Stimulated activated CD8-positive, alpha-beta memory T cell treated with anti-CD3 and anti-CD28 coated beads, Interleukin-12 subunit alpha, Interleukin-12 subunit beta, amount 100 ng/mL, for 24 hours (primary cell): ENCODE measurements at regions not wholly inside any gene's neighbourhood (a gene's known extent, or its start where the extent isn't known, plus 50 kb on each side); places are given as distances from the start of the nearest gene placed in this dataset.

Source experiments
- DNase-seq: peaks from one replicate; pipeline ENCODE4 v3.0.0-alpha.2; 2020; ENCODE audit errors: extremely low read depth

GRCh38 chr13:22060187-22060586, 389.3 kb downstream of the FGF9 start:
- no peak for DNase-seq

- DNase-seq: peak; percentile 31
Observed at GRCh38 chr13:22061371-22061805, 390.5 kb downstream of the FGF9 start.

GRCh38 chr13:22061806-22062391, 391.0 kb downstream of the FGF9 start:
- no peak for DNase-seq

GRCh38 chr13:22062478-22063205, 391.8 kb downstream of the FGF9 start:
- DNase-seq: no peak

- DNase-seq: no peak
Observed at GRCh38 chr13:22063416-22064124, 392.7 kb downstream of the FGF9 start.

DNA sequence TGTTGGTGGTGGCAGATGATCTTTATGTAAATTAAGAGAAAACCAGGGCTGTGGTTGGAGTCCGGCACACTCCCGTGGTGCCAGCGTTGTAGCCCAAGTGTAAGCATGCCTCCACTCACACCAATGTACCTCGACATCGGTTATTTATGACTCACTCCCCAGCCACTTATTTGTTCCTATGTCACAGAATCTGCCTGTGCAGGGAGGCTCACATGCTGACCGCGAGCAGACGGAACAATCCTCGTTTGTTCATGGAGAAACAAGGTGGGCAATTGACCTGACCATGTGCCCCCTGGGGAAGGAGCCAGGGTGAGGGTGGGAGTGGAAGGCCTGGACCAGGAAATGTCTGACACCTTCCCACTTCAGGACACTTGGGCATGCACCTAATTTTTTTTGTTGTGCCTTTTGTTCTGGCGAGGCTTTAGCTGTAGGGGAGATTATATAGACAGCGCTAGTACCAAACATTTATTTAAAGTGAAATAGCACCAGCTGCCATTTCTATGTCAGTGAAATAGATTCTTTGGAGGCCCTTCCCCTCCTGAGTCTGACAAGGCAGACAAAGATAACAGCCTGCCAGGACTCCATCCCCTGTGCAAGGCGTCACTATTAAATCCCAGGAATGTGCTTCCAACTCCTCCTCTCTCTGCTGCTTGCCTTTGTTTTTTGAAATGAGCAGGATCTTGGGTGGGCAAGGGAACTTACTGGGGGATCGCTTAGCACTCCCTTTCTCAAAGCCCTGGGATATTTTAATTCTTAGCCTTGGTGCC, 394.2 kb downstream of the FGF9 start:
- DNase-seq: no peak

DNA sequence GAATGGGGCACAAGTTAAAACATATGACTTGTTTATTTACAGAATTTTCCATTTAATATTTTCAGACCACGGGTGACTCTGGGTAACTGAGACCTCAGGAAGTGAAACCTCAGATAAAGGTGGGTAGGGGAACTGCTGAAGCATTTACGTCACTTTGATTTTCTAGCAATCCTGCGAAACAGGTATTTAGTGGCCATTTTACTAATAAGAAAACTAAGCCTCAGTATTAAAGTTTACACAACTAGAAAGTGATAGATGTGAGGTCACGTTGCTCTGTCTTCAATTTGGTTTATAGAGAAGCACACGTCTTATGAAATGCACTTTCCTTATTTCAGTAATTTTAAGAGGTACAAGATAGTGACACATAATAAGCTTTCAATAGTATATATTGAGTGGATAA, 402.8 kb downstream of the FGF9 start:
- DNase-seq: no peak

DNA sequence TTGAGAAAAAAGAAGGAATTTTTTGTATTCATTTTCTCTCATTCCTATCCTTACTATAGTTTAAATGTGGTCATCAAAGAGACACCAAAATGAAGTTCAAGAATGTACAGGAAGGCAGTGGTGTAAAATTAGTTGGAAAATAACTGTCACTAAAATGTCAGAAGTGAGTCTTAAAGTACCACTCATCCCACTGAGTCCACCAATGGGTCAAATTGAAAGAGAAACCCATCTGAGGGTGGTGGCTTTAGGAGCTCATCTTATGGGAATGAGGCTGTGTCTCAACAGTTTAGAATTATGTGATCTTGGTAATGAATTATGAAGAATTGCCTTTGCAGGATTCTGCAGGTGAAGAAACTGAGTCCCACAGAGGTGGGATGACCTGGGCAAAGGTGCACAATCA, 403.5 kb downstream of the FGF9 start:
- DNase-seq: no peak

- DNase-seq: no peak
Observed at GRCh38 chr13:22076658-22077057, 405.8 kb downstream of the FGF9 start.

GRCh38 chr13:22077205-22077683, 406.4 kb downstream of the FGF9 start:
- no peak for DNase-seq

DNA sequence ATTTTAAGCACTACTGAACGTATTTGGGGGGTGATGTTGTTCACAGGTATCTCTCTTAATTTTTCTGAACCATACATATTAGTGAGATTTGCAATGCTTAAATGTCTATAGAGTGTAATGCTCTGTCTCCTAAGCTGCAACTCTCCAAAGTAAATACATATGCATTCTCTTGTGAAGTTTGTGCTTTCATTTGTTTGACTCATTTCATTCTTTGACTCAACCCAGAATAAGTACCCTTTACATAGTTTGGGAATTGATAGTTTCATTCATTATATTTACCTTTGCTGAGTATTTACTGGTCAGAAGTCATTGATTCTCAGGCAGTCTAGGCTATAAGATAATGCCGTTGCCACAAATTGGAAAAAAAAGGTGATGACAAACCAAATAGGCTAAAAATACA, 406.9 kb downstream of the FGF9 start:
- no peak for DNase-seq

- no peak for DNase-seq
Observed at GRCh38 chr13:22079961-22080360, 409.1 kb downstream of the FGF9 start.

- DNase-seq: no peak
Observed at GRCh38 chr13:22080832-22081231, 410.0 kb downstream of the FGF9 start.

DNA sequence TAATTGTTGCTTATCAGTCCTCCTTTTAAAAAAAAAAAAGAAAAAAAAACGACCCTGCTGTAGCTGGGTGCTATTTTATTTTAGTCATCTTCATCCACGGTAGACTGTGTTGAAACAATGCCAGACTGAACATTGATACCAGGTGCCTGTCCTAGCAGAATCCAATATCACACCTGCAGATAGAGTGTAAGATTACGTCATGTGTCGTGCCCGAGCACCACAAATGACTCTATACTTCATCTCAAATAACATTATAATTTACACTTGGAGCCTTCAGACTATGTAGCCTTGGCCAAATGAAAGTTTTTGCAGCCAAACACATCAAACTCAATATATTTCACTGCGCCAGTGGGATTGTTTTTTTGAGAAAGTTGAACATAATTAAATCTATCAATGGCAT, 410.6 kb downstream of the FGF9 start:
- no peak for DNase-seq

- no peak for DNase-seq
Observed at GRCh38 chr13:22082030-22082429, 411.2 kb downstream of the FGF9 start.

GRCh38 chr13:22082437-22083100, 411.7 kb downstream of the FGF9 start:
- DNase-seq: no peak

- DNase-seq: no peak
Observed at GRCh38 chr13:22085001-22085400, 414.1 kb downstream of the FGF9 start.

DNA sequence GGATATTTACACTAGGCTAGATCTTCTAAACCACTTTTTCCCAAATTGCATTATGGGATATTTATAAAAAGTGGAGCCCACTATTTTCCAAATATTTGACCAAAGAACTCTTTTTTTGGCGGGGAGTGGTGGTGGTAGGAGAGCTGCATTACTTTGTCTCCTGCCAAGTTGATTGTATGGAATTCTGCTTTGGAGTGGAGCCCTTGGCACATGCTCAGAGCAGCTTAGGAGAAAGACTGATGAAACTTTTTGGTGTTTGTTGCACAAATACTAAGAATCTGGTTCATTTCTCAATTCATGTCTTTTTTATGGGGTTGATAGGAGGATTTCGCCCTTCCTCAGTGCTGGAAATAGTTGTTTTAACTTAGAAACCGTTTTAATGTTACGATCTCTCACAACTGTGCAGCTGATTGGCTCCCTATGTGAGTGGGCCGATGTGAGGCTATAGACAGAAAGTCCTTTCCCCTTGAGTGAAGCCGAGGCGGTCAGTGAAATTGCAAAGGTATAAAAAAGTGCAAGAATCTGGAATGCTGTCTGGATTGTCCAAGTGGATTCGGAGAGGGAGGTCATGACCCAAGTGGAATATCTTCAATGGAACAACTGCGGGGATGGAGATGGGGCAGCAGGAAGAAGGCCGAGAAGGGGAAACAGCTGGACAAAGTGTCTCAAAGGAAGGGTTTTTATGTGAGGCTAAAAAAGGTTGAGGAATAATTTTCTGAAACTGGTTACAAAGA, 415.9 kb downstream of the FGF9 start:
- DNase-seq: no peak

DNA sequence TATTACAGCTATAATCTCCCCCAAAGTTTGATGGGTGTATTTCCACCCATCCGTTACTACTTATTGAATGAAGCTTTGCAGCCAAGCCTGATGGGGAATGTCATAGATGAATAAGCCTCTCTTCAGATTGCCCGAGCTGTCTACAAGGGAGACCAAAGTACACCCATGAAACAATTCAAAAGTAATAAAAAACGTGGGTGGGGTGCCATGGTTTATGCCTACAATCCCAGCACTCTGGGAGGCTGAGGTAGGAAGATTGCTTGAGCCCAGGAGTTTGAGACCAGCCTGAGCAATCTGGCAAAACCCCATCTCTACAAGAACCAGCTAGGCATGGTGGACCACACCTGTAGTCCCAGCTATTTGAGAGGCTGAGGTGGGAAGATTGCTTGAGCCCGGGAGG, 419.2 kb downstream of the FGF9 start:
- DNase-seq: no peak

GRCh38 chr13:22091222-22091970, 420.5 kb downstream of the FGF9 start:
- no peak for DNase-seq
